SU-DHL-6 (cell line): ENCODE measurements at regions not wholly inside any gene's neighbourhood (a gene's known extent, or its start where the extent isn't known, plus 50 kb on each side); places are given as distances from the start of the nearest gene placed in this dataset.

Experiments
- EZH2phosphoT487 ChIP-seq: fragments of 200-600 bp; sonication (generic), shearing (Covaris generic); conservative IDR thresholded peaks from 2 replicates; pipeline ENCODE4 v1.6.1; 2018; ENCODE audit warnings: mild to moderate bottlenecking, antibody characterized with exemption, low read length, moderate library complexity, mixed read lengths
- TF ChIP-seq, protein P1 (sequence below): fragments of 200-600 bp; sonication (generic); IDR thresholded peaks from one replicate; pipeline ENCODE4 v1.5.1; 2017; ENCODE audit warnings: antibody characterized with exemption, mild to moderate bottlenecking, low read length, moderate library complexity; ENCODE audit not compliant: insufficient read depth, poor library complexity, severe bottlenecking

DNA sequence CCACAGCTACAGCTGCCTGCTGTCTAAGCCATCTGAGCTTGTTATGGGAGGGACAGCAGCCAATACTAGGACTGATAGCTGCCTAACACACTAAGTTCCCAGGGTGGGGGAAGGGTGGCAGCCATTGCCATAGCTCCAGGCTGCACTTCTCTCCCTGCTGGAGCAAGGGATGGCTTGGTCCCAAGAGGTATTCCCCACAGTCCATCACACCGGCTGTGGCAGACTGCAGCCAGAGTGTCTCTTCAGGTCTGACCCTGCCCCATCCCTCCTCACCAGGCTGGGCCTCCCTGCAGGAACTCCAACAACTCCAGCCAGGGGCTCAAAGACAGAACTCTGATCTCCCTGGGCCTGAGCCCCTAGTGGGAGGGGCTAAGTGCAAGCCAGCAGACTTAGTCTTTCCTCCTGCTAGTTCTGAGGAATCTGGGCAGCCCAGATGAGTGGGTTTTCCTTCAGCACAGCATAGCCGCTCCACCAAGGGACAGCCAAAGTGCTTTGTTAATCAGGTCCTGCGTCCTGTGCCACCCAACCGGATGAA is 632.1 kb downstream of the SOCS6 start:
- TF ChIP-seq, protein P1, sequence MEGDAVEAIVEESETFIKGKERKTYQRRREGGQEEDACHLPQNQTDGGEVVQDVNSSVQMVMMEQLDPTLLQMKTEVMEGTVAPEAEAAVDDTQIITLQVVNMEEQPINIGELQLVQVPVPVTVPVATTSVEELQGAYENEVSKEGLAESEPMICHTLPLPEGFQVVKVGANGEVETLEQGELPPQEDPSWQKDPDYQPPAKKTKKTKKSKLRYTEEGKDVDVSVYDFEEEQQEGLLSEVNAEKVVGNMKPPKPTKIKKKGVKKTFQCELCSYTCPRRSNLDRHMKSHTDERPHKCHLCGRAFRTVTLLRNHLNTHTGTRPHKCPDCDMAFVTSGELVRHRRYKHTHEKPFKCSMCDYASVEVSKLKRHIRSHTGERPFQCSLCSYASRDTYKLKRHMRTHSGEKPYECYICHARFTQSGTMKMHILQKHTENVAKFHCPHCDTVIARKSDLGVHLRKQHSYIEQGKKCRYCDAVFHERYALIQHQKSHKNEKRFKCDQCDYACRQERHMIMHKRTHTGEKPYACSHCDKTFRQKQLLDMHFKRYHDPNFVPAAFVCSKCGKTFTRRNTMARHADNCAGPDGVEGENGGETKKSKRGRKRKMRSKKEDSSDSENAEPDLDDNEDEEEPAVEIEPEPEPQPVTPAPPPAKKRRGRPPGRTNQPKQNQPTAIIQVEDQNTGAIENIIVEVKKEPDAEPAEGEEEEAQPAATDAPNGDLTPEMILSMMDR = no peak
- TF ChIP-seq EZH2phosphoT487 = no peak
